ENCODE measurements at regions not wholly inside any gene's neighbourhood (a gene's known extent, or its start where the extent isn't known, plus 50 kb on each side); places are given as distances from the start of the nearest gene placed in this dataset.

- TF ChIP-seq CHD2 (IDR thresholded peaks at IDR 0.05; ENCODE audit: low read length) (no peak), SP2 (IDR thresholded peaks at IDR 0.05; ENCODE audit: low read length) (no peak), ASH2L (IDR thresholded peaks at IDR 0.05; ENCODE audit: low read length) (no peak), EZH2 (IDR thresholded peaks at IDR 0.05; ENCODE audit: low read depth, low read length, severe bottlenecking) (no peak), CEBPB (IDR thresholded peaks at IDR 0.05; ENCODE audit: low read depth, low read length) (no peak), POLR2AphosphoS5 (IDR thresholded peaks at IDR 0.05; ENCODE audit: low read depth, low read length) (no peak), JUN (IDR thresholded peaks at IDR 0.05; ENCODE audit: low read depth, low read length) (no peak), USF2 (IDR thresholded peaks at IDR 0.05; ENCODE audit: low read length) (no peak), YY1 (IDR thresholded peaks at IDR 0.05; ENCODE audit: low read depth, low read length) (no peak), TAF1 (IDR thresholded peaks at IDR 0.05; ENCODE audit: low read depth, low read length) (no peak)
- TF ChIP-seq, protein P1, sequence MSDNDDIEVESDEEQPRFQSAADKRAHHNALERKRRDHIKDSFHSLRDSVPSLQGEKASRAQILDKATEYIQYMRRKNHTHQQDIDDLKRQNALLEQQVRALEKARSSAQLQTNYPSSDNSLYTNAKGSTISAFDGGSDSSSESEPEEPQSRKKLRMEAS (IDR thresholded peaks at IDR 0.05): no peak
- TF ChIP-seq, protein P2, sequence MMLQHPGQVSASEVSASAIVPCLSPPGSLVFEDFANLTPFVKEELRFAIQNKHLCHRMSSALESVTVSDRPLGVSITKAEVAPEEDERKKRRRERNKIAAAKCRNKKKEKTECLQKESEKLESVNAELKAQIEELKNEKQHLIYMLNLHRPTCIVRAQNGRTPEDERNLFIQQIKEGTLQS (IDR thresholded peaks at IDR 0.05; ENCODE audit: insufficient read depth, low read depth, low read length): no peak
Observed at GRCh38 chr2:34143149-34143548, 544.0 kb upstream of the FAM98A start.

All from H1 (cell line).